GM10248 (cell line): ENCODE measurements at regions not wholly inside any gene's neighbourhood (a gene's known extent, or its start where the extent isn't known, plus 50 kb on each side); places are given as distances from the start of the nearest gene placed in this dataset.

Experiments
- CTCF ChIA-PET: fragments of 300-600 bp; sonication (Branson Sonifier 250); formaldehyde crosslinking; extraction: SDS; loops from one replicate; lab custom pipeline; 2021; ENCODE audit warnings: antibody characterized with exemption; lab: Yijun Ruan, JAX
- POLR2A ChIA-PET: fragments of 350-650 bp; sonication (Branson Sonifier 250); formaldehyde crosslinking; extraction: SDS; loops from one replicate; lab custom pipeline; 2020; ENCODE audit warnings: antibody characterized with exemption; lab: Yijun Ruan, JAX
- DNase-seq: peaks from one replicate; pipeline ENCODE4 v3.0.0; 2012; ENCODE audit errors: extremely low spot score
- CTCF ChIP-seq: IDR thresholded peaks from 2 replicates; pipeline ENCODE4 v1.5.1; 2012; ENCODE audit warnings: mild to moderate bottlenecking, low read depth; ENCODE audit errors: extremely low read depth, missing control alignments, control extremely low read depth

GRCh38 chr3:147943265-147943945 is 534.2 kb downstream of the ZIC1 start:
- DNase-seq: no peak
- POLR2A ChIA-PET: no interaction called here
- CTCF ChIA-PET: no interaction called here
- TF ChIP-seq CTCF: no peak

- CTCF ChIA-PET: interaction anchor here (1.2 kb wide), 1 partner anchor 16 kb away, joined by 3 read pairs; no protein-coding TSS in a partner anchor
- peak; percentile 24 for TF ChIP-seq CTCF
- peak; percentile 32 for DNase-seq
- POLR2A ChIA-PET: no interaction called here
Measured at GRCh38 chr3:147945968-147946519, 536.9 kb downstream of the ZIC1 start.

- ChIA-PET CTCF (no interaction called here), POLR2A (no interaction called here)
Measured at GRCh38 chr3:147956615-147957014, 547.5 kb downstream of the ZIC1 start.

GRCh38 chr3:147958754-147959153 is 549.6 kb downstream of the ZIC1 start:
- TF ChIP-seq CTCF: no peak
- no peak for DNase-seq
- POLR2A ChIA-PET: no interaction called here
- CTCF ChIA-PET: no interaction called here

More at GRCh38 chr3:147956615-147957014, 547.5 kb downstream of the ZIC1 start:
- no peak for DNase-seq
- no peak for TF ChIP-seq CTCF

- CTCF ChIA-PET: no interaction called here
- POLR2A ChIA-PET: no interaction called here
- no peak for TF ChIP-seq CTCF
- no peak for DNase-seq
Measured at GRCh38 chr3:147960786-147961185, 551.6 kb downstream of the ZIC1 start.

GRCh38 chr3:147962408-147963164 is 553.4 kb downstream of the ZIC1 start:
- TF ChIP-seq CTCF: no peak
- ChIA-PET CTCF (interaction anchor here (0.6 to 1.4 kb wide), 2 partner anchors 14 to 16 kb away, joined by 3 to 4 read pairs; no protein-coding TSS in a partner anchor), POLR2A (no interaction called here)
- no peak for DNase-seq
